Natural killer cell (primary cell): ENCODE measurements at regions not wholly inside any gene's neighbourhood (a gene's known extent, or its start where the extent isn't known, plus 50 kb on each side); places are given as distances from the start of the nearest gene placed in this dataset.

ENCODE experiments used
- ATAC-seq, 3 donors: fragments of 150-1000 bp in 2 of 3; fragments of 200-7000 bp in 1 of 3; cut with Tn5 transposase; 1 replicate in 1 of 3; 2 replicates in 2 of 3; pipeline ENCODE4 v1.10.0; 2021; ENCODE audit warnings: mild to moderate bottlenecking in 2 of 3, moderate library complexity in 2 of 3
- DNase-seq, 2 donors: peaks; one replicate each; pipeline versions ENCODE4 v3.0.0 to v3.0.0-alpha.2; 2013 to 2021; ENCODE audit warnings: mixed read lengths in 1 of 2
- H3K27ac ChIP-seq: one replicate; pipeline ENCODE4 v1.5.1; 2013; ENCODE audit warnings: mild to moderate bottlenecking, low read length
- H3K27me3 ChIP-seq: one replicate; pipeline ENCODE4 v1.6.1; 2013; ENCODE audit warnings: low read length; ENCODE audit not compliant: control insufficient read depth, insufficient read depth
- H3K36me3 ChIP-seq: one replicate; pipeline ENCODE4 v1.6.1; 2013; ENCODE audit warnings: low read length; ENCODE audit not compliant: control insufficient read depth, insufficient read depth
- H3K4me1 ChIP-seq: one replicate; pipeline ENCODE4 v1.6.1; 2013; ENCODE audit warnings: low read length; ENCODE audit not compliant: control insufficient read depth, insufficient read depth
- H3K4me3 ChIP-seq: one replicate; pipeline ENCODE4 v1.5.1; 2013; ENCODE audit warnings: low read length
- H3K9me3 ChIP-seq: one replicate; pipeline ENCODE4 v1.6.1; 2013; ENCODE audit warnings: low read length; ENCODE audit not compliant: control insufficient read depth, insufficient read depth
- H3K27ac Mint-ChIP-seq, 2 donors: one replicate each; pipeline ENCODE4 v1.8.0; 2022; ENCODE audit warnings: mild to moderate bottlenecking in 2 of 2, mixed read lengths in 2 of 2, moderate library complexity in 1 of 2
- H3K27me3 Mint-ChIP-seq, 2 donors: one replicate each; pipeline ENCODE4 v1.8.0; 2022; ENCODE audit warnings: low read depth in 2 of 2, mixed read lengths in 2 of 2
- H3K36me3 Mint-ChIP-seq: one replicate; pipeline ENCODE4 v1.8.0; 2022; ENCODE audit warnings: mixed read lengths
- H3K4me1 Mint-ChIP-seq, 2 donors: one replicate each; pipeline ENCODE4 v1.8.0; 2022; ENCODE audit warnings: mixed read lengths in 2 of 2
- H3K4me3 Mint-ChIP-seq: one replicate; pipeline ENCODE4 v1.8.0; 2022; ENCODE audit warnings: mild to moderate bottlenecking, moderate library complexity, mixed read lengths
- H3K9me3 Mint-ChIP-seq, 2 donors: one replicate each; pipeline ENCODE4 v1.8.0; 2022; ENCODE audit warnings: mixed read lengths in 2 of 2
- CTCF ChIP-seq: fragments of 200-600 bp; IDR thresholded peaks from one replicate; pipeline ENCODE4 v1.8.0; 2022; ENCODE audit warnings: antibody characterized with exemption
- WGBS: methylation state at CpG from one replicate; pipeline ENCODE4 v1.1.7; 2013; ENCODE audit warnings: missing lambda C conversion rate; ENCODE audit not compliant: insufficient coverage; 5-methylcytosine and 5-hydroxymethylcytosine counted together
- intact Hi-C: fragments of 100-400 bp; cut with micrococcal nuclease; formaldehyde crosslinking; loops from one replicate; pipeline ENCODE4 v1.14.2; 2022

GRCh38 chr17:77402159-77402731 is 261.5 kb downstream of the SEC14L1 start:
- Histone ChIP-seq H3K27me3 (no peaks in the 10 kb centered on the region), H3K4me1 (peaks cover 95% of the 10 kb centered on the region), H3K4me3 (no peak overlapping the region), H3K36me3 (peaks cover 22% of the 10 kb centered on the region), H3K27ac (no peak overlapping the region), H3K9me3 (no peaks in the 10 kb centered on the region)
- no peaks in the 10 kb centered on the region for H3K9me3 Mint-ChIP-seq
- peaks cover 83 to 100% of the 10 kb centered on the region in 2 donors for H3K4me1 Mint-ChIP-seq
- no peaks in the 10 kb centered on the region for H3K36me3 Mint-ChIP-seq
- WGBS, result 96% methylated on average over 34 of the region's 34 CpGs
- intact Hi-C loops, result no loop called here
- no peaks in the 10 kb centered on the region for H3K27me3 Mint-ChIP-seq
- DNase-seq (no peak), ATAC-seq (no peak)
- peak overlapping the region; percentile 94 to 98 for H3K27ac Mint-ChIP-seq
- no peak for TF ChIP-seq CTCF
- peak overlapping the region; percentile 65 for H3K4me3 Mint-ChIP-seq

GRCh38 chr17:77403854-77404253 is 263.1 kb downstream of the SEC14L1 start:
- peak overlapping the region; percentile 81 for H3K27ac ChIP-seq
- H3K4me3 Mint-ChIP-seq, result peak overlapping the region; percentile 80
- H3K4me1 ChIP-seq, result peaks cover 100% of the 10 kb centered on the region
- H3K9me3 ChIP-seq, result no peaks in the 10 kb centered on the region
- no peak for TF ChIP-seq CTCF
- peaks cover 22% of the 10 kb centered on the region for H3K36me3 ChIP-seq
- DNase-seq (no peak), ATAC-seq (no peak)
- no peak overlapping the region for H3K4me3 ChIP-seq
- no peaks in the 10 kb centered on the region for H3K9me3 Mint-ChIP-seq
- intact Hi-C loops, result loop anchor here (1.0 to 2.0 kb wide), 2 partner anchors 41 to 61 kb away; no protein-coding TSS in a partner anchor
- no peaks in the 10 kb centered on the region for H3K36me3 Mint-ChIP-seq
- H3K4me1 Mint-ChIP-seq, result peaks cover 89 to 99% of the 10 kb centered on the region in 2 donors
- H3K27ac Mint-ChIP-seq, result peak overlapping the region; percentile 92 to 98
- H3K27me3 ChIP-seq, result no peaks in the 10 kb centered on the region
- no peaks in the 10 kb centered on the region for H3K27me3 Mint-ChIP-seq
- 86% methylated on average over 9 of the region's 9 CpGs for WGBS

DNA sequence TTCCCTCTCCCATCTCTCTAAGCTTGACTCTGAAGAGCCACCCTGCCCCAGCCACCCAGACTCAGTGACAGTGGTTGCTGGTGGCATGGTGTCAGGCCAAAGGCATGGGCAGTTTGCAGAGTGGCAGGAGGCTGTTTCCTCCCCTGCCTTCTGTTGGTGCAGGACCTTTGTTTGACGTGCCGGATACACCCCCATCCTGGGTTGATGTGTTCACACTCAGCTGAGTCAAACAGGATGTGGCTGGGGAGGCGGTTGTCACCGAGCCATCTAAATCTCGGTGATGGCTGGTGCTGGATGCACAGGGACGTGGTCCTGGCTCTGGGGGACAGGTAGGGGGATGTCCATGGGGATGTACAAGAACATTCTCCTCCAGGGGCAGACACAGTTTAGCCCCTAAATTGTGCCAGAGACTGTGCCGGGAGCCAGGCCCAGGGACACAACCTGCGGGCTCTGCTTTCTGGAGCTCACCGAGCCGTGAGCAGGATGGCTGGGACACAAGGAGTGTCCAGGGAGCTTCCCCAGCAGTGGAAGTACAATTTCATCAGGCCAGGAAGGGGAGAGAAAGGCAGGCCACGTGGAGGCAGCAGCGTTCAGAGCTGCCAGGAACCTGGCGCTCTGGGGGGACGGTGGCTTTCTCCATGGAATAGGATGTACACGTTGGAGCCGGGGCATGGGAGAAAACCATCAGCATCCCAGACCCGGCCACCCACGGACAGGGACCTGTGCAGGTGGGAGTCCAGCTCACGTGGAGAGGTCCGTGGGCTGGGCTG is 264.2 kb downstream of the SEC14L1 start:
- no peaks in the 10 kb centered on the region for H3K9me3 ChIP-seq
- 18% methylated on average over 20 of the region's 20 CpGs for WGBS
- H3K9me3 Mint-ChIP-seq, result no peaks in the 10 kb centered on the region
- no peaks in the 10 kb centered on the region for H3K36me3 Mint-ChIP-seq
- peak overlapping the region; percentile 81 for H3K27ac ChIP-seq
- ATAC-seq (peak; percentile 82 to 88 (median 86)), DNase-seq (peak; percentile 82 to 93)
- H3K4me3 Mint-ChIP-seq, result peak overlapping the region; percentile 80
- peak overlapping the region; percentile 54 for H3K4me3 ChIP-seq
- no peaks in the 10 kb centered on the region for H3K27me3 ChIP-seq
- intact Hi-C loops, result loop anchor here (1.0 to 2.0 kb wide), 2 partner anchors 40 to 60 kb away; no protein-coding TSS in a partner anchor
- peaks cover 100% of the 10 kb centered on the region for H3K4me1 ChIP-seq
- no peaks in the 10 kb centered on the region for H3K27me3 Mint-ChIP-seq
- peak overlapping the region; percentile 92 to 98 for H3K27ac Mint-ChIP-seq
- TF ChIP-seq CTCF, result no peak
- H3K4me1 Mint-ChIP-seq, result peaks cover 83 to 96% of the 10 kb centered on the region in 2 donors
- peaks cover 17% of the 10 kb centered on the region for H3K36me3 ChIP-seq
